H9 (cell line): ENCODE measurements at regions not wholly inside any gene's neighbourhood (a gene's known extent, or its start where the extent isn't known, plus 50 kb on each side); places are given as distances from the start of the nearest gene placed in this dataset.

Source experiments
- DNase-seq: peaks from one replicate; pipeline ENCODE4 v3.0.0-alpha.2; 2017
- H2AFZ ChIP-seq: one replicate; pipeline ENCODE4 v1.6.1; 2013; ENCODE audit warnings: mild to moderate bottlenecking, low read length, control low read depth, moderate library complexity
- H2AK5ac ChIP-seq: 2 replicates; pipeline ENCODE4 v1.6.1; 2013; ENCODE audit warnings: low read length, control low read depth, mixed read lengths; ENCODE audit not compliant: insufficient read length
- H2BK120ac ChIP-seq: one replicate; pipeline ENCODE4 v1.6.1; 2013; ENCODE audit warnings: low read depth, mild to moderate bottlenecking, low read length, control low read depth, inconsistent platforms; ENCODE audit not compliant: poor library complexity, severe bottlenecking
- H2BK12ac ChIP-seq: 2 replicates; pipeline ENCODE4 v1.6.1; 2013; ENCODE audit warnings: low read length, control low read depth, mixed read lengths, low read depth; ENCODE audit not compliant: insufficient read length
- H2BK15ac ChIP-seq: 2 replicates; pipeline ENCODE4 v1.6.1; 2013; ENCODE audit warnings: low read depth, low read length, control low read depth
- H2BK20ac ChIP-seq: one replicate; pipeline ENCODE4 v1.6.1; 2013; ENCODE audit warnings: low read depth, mild to moderate bottlenecking, low read length, control low read depth, inconsistent platforms; ENCODE audit not compliant: poor library complexity, severe bottlenecking
- H2BK5ac ChIP-seq: 2 replicates; pipeline ENCODE4 v1.6.1; 2013; ENCODE audit warnings: low read length, control low read depth, mixed read lengths; ENCODE audit not compliant: insufficient read length
- H3K14ac ChIP-seq: 2 replicates; pipeline ENCODE4 v1.6.1; 2013; ENCODE audit warnings: low read length, control low read depth; ENCODE audit not compliant: insufficient read depth
- H3K18ac ChIP-seq: 2 replicates; pipeline ENCODE4 v1.6.1; 2013; ENCODE audit warnings: low read depth, mild to moderate bottlenecking, mixed read lengths, low read length, control low read depth; ENCODE audit not compliant: insufficient read length
- H3K23ac ChIP-seq: 2 replicates; pipeline ENCODE4 v1.6.1; 2013; ENCODE audit warnings: low read length, control low read depth, mixed read lengths, low read depth; ENCODE audit not compliant: insufficient read length
- H3K23me2 ChIP-seq: 2 replicates; pipeline ENCODE4 v1.6.1; 2013; ENCODE audit warnings: low read depth, mild to moderate bottlenecking, mixed read lengths, low read length, control low read depth; ENCODE audit not compliant: insufficient read length, poor library complexity, severe bottlenecking
- H3K27ac ChIP-seq: 2 replicates; pipeline ENCODE4 v1.5.1; 2013; ENCODE audit warnings: low read length, control low read depth, mixed read lengths, low read depth; ENCODE audit not compliant: insufficient read length
- H3K27me3 ChIP-seq: 2 replicates; pipeline ENCODE4 v1.6.1; 2013; ENCODE audit warnings: low read length, control low read depth, inconsistent platforms; ENCODE audit not compliant: insufficient read depth
- H3K4ac ChIP-seq: 2 replicates; pipeline ENCODE4 v1.6.1; 2013; ENCODE audit warnings: low read depth, mild to moderate bottlenecking, control low read depth, inconsistent platforms, low read length, moderate library complexity
- H3K4me1 ChIP-seq: 2 replicates; pipeline ENCODE4 v1.6.1; 2013; ENCODE audit warnings: low read length, control low read depth, inconsistent platforms; ENCODE audit not compliant: insufficient read depth
- H3K4me2 ChIP-seq: 2 replicates; pipeline ENCODE4 v1.6.1; 2013; ENCODE audit warnings: low read length, control low read depth, mixed read lengths; ENCODE audit not compliant: insufficient read length, insufficient read depth
- H3K56ac ChIP-seq: 2 replicates; pipeline ENCODE4 v1.6.1; 2013; ENCODE audit warnings: low read depth, mild to moderate bottlenecking, mixed read lengths, low read length, control low read depth; ENCODE audit not compliant: insufficient read length
- H3K79me1 ChIP-seq: 2 replicates; pipeline ENCODE4 v1.6.1; 2013; ENCODE audit warnings: low read depth, mild to moderate bottlenecking, moderate library complexity, low read length, control low read depth, inconsistent platforms; ENCODE audit not compliant: insufficient read depth, poor library complexity, severe bottlenecking
- H3K79me2 ChIP-seq: 2 replicates; pipeline ENCODE4 v1.6.1; 2013; ENCODE audit warnings: low read length, control low read depth, inconsistent platforms; ENCODE audit not compliant: insufficient read depth
- H3K9ac ChIP-seq: 2 replicates; pipeline ENCODE4 v1.6.1; 2013; ENCODE audit warnings: low read length, control low read depth, mixed read lengths; ENCODE audit not compliant: insufficient read length; ENCODE audit errors: extremely low read depth
- H3K9me3 ChIP-seq: one replicate; pipeline ENCODE4 v1.6.1; 2013; ENCODE audit warnings: low read depth, low read length, inconsistent platforms; ENCODE audit not compliant: control insufficient read depth
- H3T11ph ChIP-seq: one replicate; pipeline ENCODE4 v1.6.1; 2013; ENCODE audit warnings: mild to moderate bottlenecking, low read length, control low read depth, inconsistent platforms
- H4K20me1 ChIP-seq: one replicate; pipeline ENCODE4 v1.6.1; 2013; ENCODE audit not compliant: control insufficient read depth, insufficient read length, insufficient read depth
- H4K5ac ChIP-seq: 2 replicates; pipeline ENCODE4 v1.6.1; 2013; ENCODE audit warnings: low read depth, mild to moderate bottlenecking, mixed read lengths, low read length, control low read depth; ENCODE audit not compliant: insufficient read length
- H4K8ac ChIP-seq: replicated peaks from 2 replicates; pipeline ENCODE4 v1.6.1; 2013; ENCODE audit warnings: low read length, control low read depth, mixed read lengths, low read depth; ENCODE audit not compliant: insufficient read length
- H4K91ac ChIP-seq: 2 replicates; pipeline ENCODE4 v1.6.1; 2013; ENCODE audit warnings: low read depth, mild to moderate bottlenecking, moderate library complexity, mixed read lengths, low read length, control low read depth; ENCODE audit not compliant: insufficient read length
- H3K27ac Mint-ChIP-seq, 3 experiments: 2 replicates in 2 of 3; 3 replicates in 1 of 3; pipeline ENCODE4 v1.8.0; 2020 to 2021; ENCODE audit warnings: mixed read lengths in 3 of 3, mild to moderate bottlenecking in 1 of 3, moderate library complexity in 1 of 3
- H3K27me3 Mint-ChIP-seq: 2 replicates; pipeline ENCODE4 v1.8.0; 2021; ENCODE audit warnings: low read depth, mild to moderate bottlenecking, moderate library complexity, mixed read lengths
- H3K36me3 Mint-ChIP-seq, 3 experiments: 2 replicates in 2 of 3; 3 replicates in 1 of 3; pipeline ENCODE4 v1.8.0; 2020 to 2021; ENCODE audit warnings: low read depth in 3 of 3, mixed read lengths in 3 of 3; ENCODE audit not compliant: insufficient read depth in 1 of 3
- H3K4me1 Mint-ChIP-seq, 2 experiments: 2 replicates each; pipeline ENCODE4 v1.8.0; 2020; ENCODE audit warnings: mixed read lengths in 2 of 2
- H3K4me3 Mint-ChIP-seq, 2 experiments: 2 replicates in 1 of 2; 3 replicates in 1 of 2; pipeline ENCODE4 v1.8.0; 2020 to 2021; ENCODE audit warnings: mild to moderate bottlenecking in 2 of 2, mixed read lengths in 2 of 2, moderate library complexity in 1 of 2
- H3K9me3 Mint-ChIP-seq, 2 experiments: 2 replicates in 1 of 2; 3 replicates in 1 of 2; pipeline ENCODE4 v1.8.0; 2020; ENCODE audit warnings: mild to moderate bottlenecking in 2 of 2, mixed read lengths in 2 of 2, moderate library complexity in 1 of 2
- WGBS: extraction: QIAGEN DNeasy Blood & Tissue Kit; methylation state at CpG from one replicate; pipeline ENCODE4 v1.1.7; 2013; ENCODE audit warnings: missing lambda C conversion rate, low lambda C conversion rate, mixed read lengths; ENCODE audit not compliant: insufficient read length; ENCODE audit errors: extremely low coverage; 5-methylcytosine and 5-hydroxymethylcytosine counted together
- TF ChIP-seq, protein P1 (sequence below): fragments of 200-600 bp; sonication (generic); conservative IDR thresholded peaks from 3 replicates; pipeline ENCODE4 v1.8.0; 2021; ENCODE audit warnings: antibody characterized with exemption, mild to moderate bottlenecking

DNA sequence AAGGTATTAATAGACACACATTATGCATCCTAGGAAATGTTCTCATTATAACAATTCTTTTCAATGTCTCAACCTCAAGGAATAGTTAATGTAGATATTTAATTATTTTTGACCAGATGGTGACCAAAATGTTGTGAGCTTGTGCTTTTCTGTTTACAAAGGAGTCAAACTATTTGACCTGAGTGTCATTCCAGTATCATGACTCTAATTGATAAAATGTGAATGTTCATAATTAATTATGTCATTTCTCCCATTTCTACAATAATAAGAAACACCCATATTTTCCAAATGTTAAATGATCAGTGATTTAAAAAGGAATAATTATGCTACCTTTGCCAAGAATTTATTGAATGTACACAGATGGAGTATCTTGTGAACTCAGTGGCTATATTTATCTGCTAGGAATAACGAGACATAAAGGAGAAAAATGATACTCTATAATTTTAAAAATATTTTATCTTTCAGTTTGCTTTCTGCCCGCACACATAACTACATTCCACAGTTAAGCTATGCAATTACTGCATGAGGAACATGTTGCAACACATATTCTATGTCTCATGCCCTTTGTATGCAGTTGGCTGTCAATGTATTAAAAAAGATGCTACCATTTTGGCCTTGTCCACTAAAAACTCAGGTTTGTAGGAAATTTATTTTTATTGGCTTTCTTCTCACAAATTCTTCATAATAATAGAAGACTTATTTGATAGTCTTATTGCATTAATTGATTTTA lies 376.7 kb upstream of the CCDC179 start:
- Histone ChIP-seq H3K23ac (no peak overlapping the region), H3K18ac (no peak overlapping the region), H3K4me2 (no peak overlapping the region), H3K56ac (no peak overlapping the region), H3K79me1 (no peaks in the 10 kb centered on the region), H2BK12ac (no peak overlapping the region), H3K4ac (no peak overlapping the region), H3K9ac (no peak overlapping the region), H4K5ac (no peak overlapping the region), H3K27me3 (no peaks in the 10 kb centered on the region), H2BK15ac (no peak overlapping the region), H3T11ph (no peak overlapping the region), H4K20me1 (no peaks in the 10 kb centered on the region), H2AFZ (no peak overlapping the region), H4K8ac (no peak overlapping the region), H2BK5ac (no peak overlapping the region), H4K91ac (no peak overlapping the region), H2BK120ac (no peak overlapping the region), H2AK5ac (no peak overlapping the region), H2BK20ac (no peak overlapping the region), H3K23me2 (no peaks in the 10 kb centered on the region), H3K9me3 (no peaks in the 10 kb centered on the region), H3K27ac (no peak overlapping the region), H3K14ac (no peak overlapping the region), H3K4me1 (no peaks in the 10 kb centered on the region), H3K79me2 (no peaks in the 10 kb centered on the region)
- Mint-ChIP-seq H3K4me1 (peaks cover 2% of the 10 kb centered on the region in 2 experiments; a peak in 3 of 4 replicates), H3K9me3 (no peaks in the 10 kb centered on the region), H3K36me3 (no peaks in the 10 kb centered on the region), H3K27ac (no peak overlapping the region), H3K4me3 (no peak overlapping the region), H3K27me3 (no peaks in the 10 kb centered on the region)
- no peak for DNase-seq
- TF ChIP-seq, protein P1, sequence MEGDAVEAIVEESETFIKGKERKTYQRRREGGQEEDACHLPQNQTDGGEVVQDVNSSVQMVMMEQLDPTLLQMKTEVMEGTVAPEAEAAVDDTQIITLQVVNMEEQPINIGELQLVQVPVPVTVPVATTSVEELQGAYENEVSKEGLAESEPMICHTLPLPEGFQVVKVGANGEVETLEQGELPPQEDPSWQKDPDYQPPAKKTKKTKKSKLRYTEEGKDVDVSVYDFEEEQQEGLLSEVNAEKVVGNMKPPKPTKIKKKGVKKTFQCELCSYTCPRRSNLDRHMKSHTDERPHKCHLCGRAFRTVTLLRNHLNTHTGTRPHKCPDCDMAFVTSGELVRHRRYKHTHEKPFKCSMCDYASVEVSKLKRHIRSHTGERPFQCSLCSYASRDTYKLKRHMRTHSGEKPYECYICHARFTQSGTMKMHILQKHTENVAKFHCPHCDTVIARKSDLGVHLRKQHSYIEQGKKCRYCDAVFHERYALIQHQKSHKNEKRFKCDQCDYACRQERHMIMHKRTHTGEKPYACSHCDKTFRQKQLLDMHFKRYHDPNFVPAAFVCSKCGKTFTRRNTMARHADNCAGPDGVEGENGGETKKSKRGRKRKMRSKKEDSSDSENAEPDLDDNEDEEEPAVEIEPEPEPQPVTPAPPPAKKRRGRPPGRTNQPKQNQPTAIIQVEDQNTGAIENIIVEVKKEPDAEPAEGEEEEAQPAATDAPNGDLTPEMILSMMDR, result no peak
- no CpG with 5 or more reads among the region's 2 CpGs for WGBS
